Choroid plexus epithelial cell (primary cell): ENCODE measurements at regions not wholly inside any gene's neighbourhood (a gene's known extent, or its start where the extent isn't known, plus 50 kb on each side); places are given as distances from the start of the nearest gene placed in this dataset.

Experiments used
- DNase-seq: peaks from one replicate; pipeline ENCODE4 v3.0.0-alpha.2; 2010; ENCODE audit warnings: low read depth
- H3K4me3 ChIP-seq: 2 replicates; pipeline ENCODE4 v1.5.1; 2011; ENCODE audit warnings: low read depth, mild to moderate bottlenecking, control low read depth, low read length, moderate library complexity
- CTCF ChIP-seq: conservative IDR thresholded peaks from 2 replicates; pipeline ENCODE4 v1.5.1; 2011; ENCODE audit warnings: low read depth, mild to moderate bottlenecking, control low read depth, inconsistent platforms, low read length, moderate library complexity

- H3K4me3 ChIP-seq = no peak overlapping the region
- TF ChIP-seq CTCF = no peak
Measured at GRCh38 chr9:21550392-21550791, 68.3 kb upstream of the IFNE start.

GRCh38 chr9:21551401-21551800 is 69.3 kb upstream of the IFNE start:
- no peak overlapping the region for H3K4me3 ChIP-seq
- no peak for TF ChIP-seq CTCF
- DNase-seq = no peak

More at GRCh38 chr9:21550392-21550791, 68.3 kb upstream of the IFNE start:
- DNase-seq = no peak

GRCh38 chr9:21552244-21553170 is 70.4 kb upstream of the IFNE start:
- DNase-seq = no peak
- H3K4me3 ChIP-seq = no peak overlapping the region
- no peak for TF ChIP-seq CTCF

- no peak overlapping the region for H3K4me3 ChIP-seq
- no peak for TF ChIP-seq CTCF
- no peak for DNase-seq
Measured at GRCh38 chr9:21553441-21553840, 71.3 kb upstream of the IFNE start.

GRCh38 chr9:21554813-21555212 is 72.7 kb upstream of the IFNE start:
- no peak overlapping the region for H3K4me3 ChIP-seq
- no peak for TF ChIP-seq CTCF

GRCh38 chr9:21555911-21556310 is 73.8 kb upstream of the IFNE start:
- no peak for DNase-seq
- no peak for TF ChIP-seq CTCF
- H3K4me3 ChIP-seq = no peak overlapping the region

More at GRCh38 chr9:21554813-21555212, 72.7 kb upstream of the IFNE start:
- DNase-seq = no peak
